ACHN (cell line): ENCODE measurements at regions not wholly inside any gene's neighbourhood (a gene's known extent, or its start where the extent isn't known, plus 50 kb on each side); places are given as distances from the start of the nearest gene placed in this dataset.
A peak's percentile ranks its signal among the peaks of the same experiment; 100 is the strongest.

Experiments
- DNase-seq: peaks from one replicate; pipeline ENCODE4 v3.0.0-alpha.2; 2015
- in situ Hi-C: cut with HindIII; loops from 2 replicates; pipeline ENCODE4 v1.10.0; 2017; ENCODE audit warnings: low sequenced_read_pairs, low pct_ligation_motif_present, low pct_unique_long_range_greater_than_20kb

DNA sequence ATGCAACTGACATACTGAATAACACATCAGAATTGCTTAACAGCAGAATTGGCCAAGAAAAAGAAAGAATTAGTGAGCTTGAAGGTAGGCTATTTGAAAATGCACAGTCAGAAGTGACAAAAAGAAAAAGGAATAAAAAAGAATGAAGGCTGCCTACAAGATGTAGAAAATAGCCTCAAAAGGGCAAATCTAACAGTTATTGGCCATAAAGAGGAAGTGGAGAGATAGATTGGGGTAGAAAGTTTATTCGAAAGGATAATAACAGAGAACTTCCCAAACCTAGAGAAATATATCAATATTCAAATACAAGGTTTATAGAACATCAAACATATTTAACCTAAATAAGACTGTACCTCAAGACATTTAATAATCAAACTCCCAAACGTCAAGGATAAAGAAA is 67.5 kb downstream of the ATP6V1G3 start:
- in situ Hi-C loops, result no loop called here
- DNase-seq, result no peak

DNA sequence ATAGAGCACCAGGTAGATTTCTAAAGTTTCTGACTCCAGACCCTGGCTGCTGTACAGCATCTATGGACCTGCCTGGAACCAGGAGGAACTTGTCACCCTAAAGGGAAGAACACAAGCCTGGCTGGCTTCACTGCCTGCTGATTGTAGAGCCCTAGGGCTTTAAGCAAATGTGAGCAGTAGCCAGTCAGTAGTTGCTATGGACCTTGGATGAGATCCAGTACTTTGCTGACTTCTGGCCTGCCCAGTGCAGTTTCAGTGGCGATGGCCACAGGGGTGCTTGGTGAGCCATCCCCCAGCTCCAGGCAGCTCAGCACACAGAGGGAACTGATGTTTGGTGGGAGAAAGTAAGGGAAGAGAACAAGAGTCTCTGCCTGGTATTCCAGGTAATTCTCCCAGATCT is 68.4 kb downstream of the ATP6V1G3 start:
- in situ Hi-C loops, result no loop called here

DNA sequence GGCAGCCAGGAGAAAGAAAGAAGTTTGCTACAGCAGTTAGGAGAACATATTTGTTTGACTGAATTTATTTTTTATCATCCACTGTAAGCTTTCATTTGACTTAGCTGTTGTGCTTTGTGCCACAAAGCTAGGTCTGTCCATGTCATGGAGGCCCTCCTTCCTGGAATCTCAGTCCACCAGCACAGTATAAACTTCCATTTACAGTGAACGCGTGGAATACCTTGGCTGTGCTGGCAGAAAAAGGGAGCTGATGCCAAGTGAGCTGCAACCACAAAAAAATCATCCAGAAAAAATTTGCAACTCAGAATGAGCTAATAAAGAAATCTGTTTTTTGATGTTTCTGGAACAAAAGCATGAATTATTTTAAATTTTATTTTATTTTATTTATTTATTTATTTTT is 72.6 kb downstream of the ATP6V1G3 start:
- in situ Hi-C loops, result no loop called here
- DNase-seq, result no peak

More for the DNA sequence above, 68.4 kb downstream of the ATP6V1G3 start:
- no peak for DNase-seq

DNA sequence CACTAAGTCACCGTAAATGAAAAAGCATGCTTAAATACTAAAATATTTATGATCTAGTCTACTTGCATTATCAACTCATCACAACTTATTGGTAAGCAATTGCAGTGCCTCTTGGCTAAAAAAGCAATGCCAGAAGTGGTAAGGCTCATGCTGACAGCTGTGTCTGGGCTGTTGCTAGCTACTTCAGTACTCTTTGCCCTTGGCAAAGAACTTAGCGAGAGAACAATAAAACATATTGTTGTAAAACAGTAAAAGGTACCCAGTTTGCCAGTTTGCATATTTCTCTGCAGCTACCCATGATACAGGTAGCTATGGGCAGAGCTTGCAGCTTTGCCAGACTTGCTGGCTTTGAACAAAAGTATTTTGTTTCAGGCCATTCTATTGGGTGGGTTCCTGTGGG is 73.1 kb downstream of the ATP6V1G3 start:
- no peak for DNase-seq
- in situ Hi-C loops, result no loop called here

DNA sequence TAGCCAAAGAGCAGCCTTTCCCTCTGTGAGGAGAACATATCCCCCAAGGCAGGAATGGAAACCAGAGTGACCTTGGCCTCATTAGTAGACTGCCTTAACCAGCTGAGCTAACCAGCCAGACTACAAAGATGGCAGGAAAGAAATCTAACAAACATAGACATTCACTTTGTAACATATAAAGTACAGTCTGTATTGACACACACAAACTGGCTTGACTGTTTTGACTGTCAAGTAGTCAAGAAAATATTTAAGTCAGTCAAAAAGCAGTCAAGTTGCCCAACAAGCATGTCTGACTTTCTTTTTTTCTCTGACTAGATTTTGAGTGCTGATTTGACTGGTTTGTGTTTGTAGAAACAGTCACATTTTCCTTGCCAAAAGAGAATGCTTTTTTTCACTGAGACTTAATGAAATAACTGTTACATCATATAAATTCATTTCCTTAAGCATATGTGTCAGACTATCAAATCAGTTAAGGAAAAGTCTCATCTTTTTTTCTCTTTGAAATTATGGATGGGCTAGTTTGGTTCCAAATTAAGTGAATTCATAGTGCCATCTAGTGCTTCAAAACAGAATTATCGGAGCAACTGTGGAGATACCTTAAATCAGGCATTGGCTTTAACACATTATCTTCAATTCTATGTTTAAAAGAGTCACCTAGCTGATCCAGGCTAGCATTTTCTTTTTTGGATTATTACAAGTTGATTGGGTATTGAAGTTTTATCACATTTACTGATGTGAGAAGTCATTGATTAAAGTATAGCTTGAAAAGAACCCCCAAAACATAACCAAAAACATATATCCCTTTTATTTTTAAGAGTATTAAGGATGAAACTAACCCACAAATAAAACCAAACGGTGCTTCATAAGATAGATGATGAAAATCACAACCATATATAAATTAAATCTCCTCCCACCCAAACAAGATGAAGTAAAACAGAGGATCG is 75.0 kb downstream of the ATP6V1G3 start:
- in situ Hi-C loops, result no loop called here
- peak; percentile 55 for DNase-seq

DNA sequence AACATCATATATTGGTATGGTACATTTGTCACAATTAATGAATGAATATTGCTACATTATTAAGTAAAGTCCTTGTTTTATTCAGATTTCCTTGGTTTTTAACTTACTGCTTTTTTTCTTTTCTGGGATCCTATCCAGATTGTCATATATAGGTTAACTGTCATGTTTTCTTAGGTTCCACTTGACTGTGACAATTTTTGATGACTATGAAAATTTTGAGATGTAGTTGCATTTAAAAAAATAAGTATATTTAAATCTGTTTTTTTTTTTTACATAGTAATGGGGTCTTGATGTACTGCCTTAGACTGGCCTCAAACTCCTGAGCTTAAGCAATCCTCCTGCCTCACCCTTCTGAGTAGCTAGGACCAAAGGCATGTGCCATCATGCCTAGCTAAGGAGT is 76.8 kb downstream of the ATP6V1G3 start:
- DNase-seq, result no peak
- in situ Hi-C loops, result no loop called here

DNA sequence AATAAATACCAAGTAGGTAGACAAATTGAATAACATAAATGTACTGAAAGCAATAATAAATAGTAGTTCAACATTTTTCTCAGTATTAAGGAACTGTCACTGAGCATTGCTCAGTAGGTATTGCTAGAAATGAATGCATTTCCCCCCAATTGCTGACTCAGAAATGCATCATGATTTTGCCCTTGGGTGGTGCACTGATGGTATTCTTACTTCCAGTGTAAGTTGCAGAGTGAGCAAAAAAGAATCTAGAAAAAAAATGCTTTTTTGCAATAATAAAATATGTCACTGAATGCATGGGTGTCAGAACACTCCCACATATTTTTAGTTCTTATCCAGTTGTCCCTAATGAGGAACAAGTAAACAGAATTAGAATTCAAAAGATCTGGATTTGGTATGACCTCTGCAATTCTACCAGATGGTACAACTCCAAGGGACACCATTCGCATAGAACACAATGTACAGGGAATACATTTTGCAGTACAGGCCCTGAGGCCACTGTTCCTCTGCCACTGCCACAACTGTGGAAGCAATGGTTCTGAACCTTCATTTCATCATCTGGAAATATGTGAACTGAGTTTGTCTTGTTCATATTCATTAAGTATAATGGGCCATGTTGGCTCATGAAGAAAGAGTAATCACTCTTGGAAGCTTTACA is 78.0 kb downstream of the ATP6V1G3 start:
- no peak for DNase-seq
- in situ Hi-C loops, result no loop called here

DNA sequence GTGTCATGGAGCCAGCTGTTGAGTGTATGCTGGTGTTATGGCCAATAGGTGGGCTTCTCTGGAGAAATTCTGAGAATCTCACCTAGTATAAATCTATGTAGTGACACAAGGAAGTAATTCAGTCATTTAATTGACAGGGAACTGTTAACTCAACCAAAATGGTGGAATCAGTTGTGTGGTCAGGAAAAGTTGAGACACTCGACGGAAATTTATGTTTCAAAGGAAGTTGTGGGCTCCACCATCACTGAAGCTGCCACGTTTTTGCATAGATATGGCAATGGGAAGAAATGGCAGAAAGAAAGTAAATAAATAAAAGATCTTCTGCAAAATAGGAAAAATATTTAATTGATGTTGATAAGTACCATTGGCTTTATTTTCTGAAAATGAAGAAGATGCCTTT is 84.5 kb downstream of the ATP6V1G3 start:
- in situ Hi-C loops, result no loop called here
- no peak for DNase-seq

DNA sequence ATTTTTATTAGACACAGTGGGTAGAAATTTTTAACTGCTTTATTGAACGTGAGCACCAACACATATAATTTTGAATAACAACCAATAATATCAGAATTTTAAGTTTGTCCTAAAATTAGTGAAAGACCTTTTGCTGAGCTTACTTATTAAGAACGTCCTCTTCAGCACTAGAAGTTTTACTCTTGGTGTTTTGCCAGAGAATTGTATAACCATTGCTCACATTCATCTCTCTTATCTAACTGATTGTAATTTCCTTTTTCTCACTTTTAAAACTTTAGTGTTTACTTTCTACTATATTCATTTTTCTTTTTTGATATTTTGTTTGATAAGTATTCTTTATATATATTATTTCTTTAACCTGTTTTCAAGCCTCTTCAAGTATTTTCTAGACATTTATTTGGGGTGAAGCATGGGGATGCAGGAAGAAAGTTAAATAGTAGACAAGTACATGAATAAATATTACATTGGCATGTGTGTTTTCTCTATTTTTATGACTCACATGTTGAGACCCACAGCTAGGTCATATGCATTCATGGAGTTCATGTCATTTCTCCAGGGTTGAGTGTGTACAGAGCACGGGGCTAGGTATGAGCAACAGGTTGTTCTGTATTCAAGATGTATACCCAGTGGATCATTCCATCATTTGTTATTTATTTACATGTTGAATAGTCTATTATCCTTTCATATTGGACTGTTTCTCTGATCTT is 90.6 kb downstream of the ATP6V1G3 start:
- in situ Hi-C loops, result no loop called here
- DNase-seq, result no peak

DNA sequence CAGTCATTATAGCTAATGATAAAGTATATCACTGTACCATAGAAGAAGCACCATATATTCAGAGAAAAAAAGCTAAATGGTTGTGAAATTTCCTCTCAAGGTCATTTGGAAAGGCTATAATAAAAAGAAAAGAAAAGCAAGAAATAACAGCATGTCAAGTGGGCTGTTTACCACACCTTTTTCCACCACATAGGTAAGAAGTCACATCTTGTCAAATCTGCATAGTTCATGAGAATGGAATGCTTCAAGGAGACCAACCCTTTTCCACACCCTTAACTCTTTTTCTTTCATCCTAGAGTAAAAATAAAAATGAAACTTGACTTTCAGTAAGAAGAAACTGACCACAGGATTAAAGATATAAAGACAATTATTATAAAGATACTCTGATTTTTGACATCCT is 91.2 kb downstream of the ATP6V1G3 start:
- in situ Hi-C loops, result no loop called here
- no peak for DNase-seq

DNA sequence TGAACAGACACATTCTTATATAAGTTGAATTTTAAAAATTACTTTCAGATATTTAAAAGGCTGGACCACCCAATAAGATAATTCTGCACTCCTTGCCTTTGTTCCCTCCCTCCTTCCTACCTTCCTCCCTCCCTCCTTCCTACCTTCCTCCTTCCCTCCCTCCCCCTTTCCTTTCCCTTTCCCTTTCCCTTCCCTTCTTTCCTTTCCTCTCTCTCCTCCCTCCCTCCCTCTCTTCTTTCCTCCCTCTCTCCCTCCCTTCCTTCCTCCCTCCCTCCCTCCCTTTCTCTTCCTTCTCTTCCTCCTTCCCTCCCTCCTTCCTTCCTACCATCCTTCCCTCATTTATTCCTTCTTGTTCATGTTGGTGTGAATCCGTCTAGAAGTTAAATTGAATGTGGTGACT is 93.0 kb downstream of the ATP6V1G3 start:
- in situ Hi-C loops, result no loop called here
- no peak for DNase-seq

DNA sequence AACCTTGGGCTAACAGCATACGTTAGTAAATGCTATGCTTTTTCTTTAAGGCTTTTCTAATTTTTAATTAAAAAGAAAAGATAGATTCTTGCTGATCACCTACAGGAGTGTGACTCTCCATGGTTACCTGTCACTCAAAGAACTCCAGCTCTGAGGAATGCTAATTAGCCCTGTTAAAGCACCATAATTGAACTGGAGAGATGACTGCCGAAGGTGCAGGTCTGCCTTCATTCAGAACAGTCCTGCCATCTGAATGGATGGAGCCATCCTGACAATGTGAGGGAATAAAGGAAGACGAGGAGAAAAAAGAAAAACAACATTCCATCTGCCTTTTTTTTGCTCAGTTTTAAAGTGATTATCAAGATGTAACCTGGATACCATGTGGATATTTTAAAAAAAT is 94.6 kb downstream of the ATP6V1G3 start:
- in situ Hi-C loops, result no loop called here
- DNase-seq, result no peak

DNA sequence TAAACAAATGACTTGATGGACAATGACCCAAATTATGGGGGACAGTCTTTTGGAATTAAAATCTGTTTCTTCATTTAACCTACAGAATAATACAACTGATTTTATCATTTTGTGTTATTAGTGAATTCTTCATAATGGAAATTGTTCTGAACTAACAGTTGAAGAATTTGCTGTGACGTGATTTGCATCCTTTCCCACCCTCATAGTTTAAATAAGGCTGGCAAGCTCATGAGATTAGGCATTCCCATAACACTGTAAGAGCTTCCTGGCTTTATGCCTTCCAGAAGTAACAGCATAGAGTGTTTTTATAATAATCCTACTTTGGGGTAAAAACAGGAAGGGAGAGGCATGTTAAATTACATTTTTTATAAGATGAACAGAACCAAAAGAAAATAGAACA is 95.7 kb downstream of the ATP6V1G3 start:
- DNase-seq, result no peak
- in situ Hi-C loops, result no loop called here

DNA sequence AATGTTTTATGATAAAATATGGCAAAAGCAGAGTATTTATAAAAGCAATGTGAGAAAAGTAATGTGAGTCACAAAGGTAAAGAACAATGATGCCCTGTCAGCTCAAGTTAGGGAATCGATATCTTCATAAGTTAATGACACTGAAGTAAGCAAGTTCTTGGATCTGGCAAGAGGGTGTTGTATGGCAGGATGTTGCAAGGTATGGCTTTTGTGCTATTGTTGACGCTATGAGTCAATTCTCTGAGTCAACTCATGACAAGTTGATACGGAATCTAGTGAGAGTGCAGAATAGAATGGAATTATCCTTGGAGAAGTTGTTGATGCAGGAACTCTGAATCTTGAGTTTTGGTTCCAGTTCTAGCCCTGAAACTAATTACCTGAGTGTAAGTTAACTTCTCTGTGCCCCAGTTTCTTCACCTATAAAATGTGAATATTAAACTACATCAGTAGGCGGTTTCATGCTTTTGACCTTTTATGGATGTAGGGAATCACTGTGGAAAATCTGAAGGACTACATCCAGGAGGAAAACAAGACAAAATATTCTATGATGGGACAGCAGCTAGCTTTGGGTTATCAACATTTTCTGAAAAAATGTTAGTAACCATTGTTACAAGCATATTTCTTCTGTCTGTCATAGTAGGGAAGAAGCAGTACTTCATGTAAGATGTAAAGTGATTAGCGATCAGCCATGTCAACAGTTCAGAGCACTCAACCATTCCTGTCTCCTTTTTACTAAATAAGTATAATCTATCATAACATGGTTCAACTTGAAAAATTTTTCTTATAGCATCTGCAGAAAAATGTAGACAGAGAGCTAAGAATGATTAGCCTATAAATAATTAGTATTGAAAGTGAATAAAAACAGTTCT is 96.9 kb downstream of the ATP6V1G3 start:
- peak; percentile 53 for DNase-seq
- in situ Hi-C loops, result no loop called here

DNA sequence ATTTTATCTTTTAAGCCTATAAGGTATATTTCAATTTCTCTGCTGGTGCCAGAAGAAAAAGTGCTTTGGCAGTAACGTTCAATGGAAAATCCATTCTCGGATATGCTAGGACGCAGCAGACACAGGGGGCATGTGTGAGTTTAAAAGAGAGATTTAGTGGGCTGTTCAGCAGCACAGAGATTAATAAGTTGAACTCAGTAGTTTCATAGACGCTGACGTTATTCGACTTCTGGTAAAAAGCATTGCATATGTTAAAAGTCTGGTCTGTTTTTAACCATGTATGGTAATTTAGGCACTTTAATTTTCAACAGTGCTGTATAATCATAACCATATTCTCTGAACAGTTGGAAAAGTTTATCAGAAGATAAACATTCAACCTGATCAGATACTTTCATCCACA is 99.6 kb downstream of the ATP6V1G3 start:
- DNase-seq, result no peak
- in situ Hi-C loops, result no loop called here

DNA sequence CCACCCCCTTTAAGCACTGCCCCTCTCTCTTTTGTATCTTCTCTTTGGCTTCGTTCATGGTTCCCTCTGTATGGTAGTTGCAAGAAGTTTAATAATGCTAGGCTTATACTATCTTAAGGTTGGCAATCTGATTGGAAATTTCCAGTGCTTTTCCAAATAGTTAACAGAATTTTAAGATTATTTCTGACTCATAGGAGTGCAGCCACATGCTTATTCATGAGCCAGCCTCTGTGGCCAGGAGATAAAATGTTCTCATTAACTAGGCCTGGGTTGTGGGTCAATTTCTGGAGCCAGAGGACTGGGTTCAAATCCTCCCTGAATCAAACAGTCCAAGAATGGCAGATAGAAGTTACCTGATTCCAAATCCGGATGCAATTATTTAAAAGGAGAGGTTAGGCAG is 103.1 kb downstream of the ATP6V1G3 start:
- DNase-seq, result no peak
- in situ Hi-C loops, result no loop called here

DNA sequence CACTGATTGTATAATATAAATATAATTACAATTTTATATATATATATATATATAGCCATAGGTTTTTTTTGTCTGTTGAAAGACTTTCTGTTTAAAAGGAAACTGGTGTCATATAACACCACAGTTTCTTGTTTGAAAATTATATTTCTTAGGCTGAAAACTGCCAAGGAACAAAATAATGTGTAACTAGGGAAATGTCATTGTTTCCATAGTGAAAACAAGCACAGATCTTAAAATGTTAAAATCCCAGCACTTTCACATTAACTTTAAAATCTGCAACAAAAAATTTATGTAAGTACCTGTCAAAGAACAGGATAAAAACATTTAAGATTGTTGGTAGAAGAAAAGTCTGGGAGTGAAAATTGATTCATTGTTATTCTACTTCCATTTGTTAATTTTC is 104.2 kb downstream of the ATP6V1G3 start:
- in situ Hi-C loops, result no loop called here
- no peak for DNase-seq

DNA sequence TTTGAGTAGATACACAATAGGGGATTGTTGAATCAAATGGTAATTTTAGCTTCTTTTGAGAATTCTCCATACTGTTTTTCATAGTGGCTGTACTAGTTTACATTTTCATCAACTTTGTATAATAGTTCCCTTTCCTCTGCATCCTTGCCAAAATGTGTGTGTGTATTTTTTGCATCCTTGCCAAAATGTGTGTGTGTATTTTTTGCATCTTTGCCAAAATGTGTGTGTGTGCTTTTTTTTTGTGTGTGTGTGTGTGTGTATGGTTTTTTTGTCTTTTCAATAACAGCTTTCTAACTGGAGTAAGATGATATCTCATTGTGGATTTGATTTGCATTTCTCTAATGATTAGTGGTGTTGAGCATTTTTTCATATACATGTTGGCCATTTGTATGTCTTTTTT is 105.4 kb downstream of the ATP6V1G3 start:
- in situ Hi-C loops, result no loop called here
- no peak for DNase-seq

DNA sequence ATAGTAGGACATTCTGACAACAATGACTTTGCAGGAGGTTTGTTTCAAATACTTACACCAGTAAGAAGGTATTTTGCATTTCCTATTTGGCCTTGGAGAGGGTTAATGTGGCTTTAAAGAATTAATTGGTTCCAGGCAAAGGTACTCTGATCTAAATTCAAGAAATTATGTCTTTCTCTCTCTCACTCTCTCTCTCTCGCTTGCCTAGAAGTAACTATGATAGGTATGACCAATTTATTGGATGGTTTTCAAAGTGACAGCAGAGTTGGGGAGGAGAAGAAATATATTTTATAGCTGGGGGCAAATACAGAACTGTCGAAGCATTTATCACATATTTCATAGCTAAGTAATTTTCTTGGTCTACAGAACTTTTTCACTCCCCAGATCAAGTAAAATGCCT is 116.0 kb downstream of the ATP6V1G3 start:
- in situ Hi-C loops, result no loop called here

More for the DNA sequence above, 116.0 kb downstream of the ATP6V1G3 start:
- no peak for DNase-seq
